ENCODE measurements at regions not wholly inside any gene's neighbourhood (a gene's known extent, or its start where the extent isn't known, plus 50 kb on each side); places are given as distances from the start of the nearest gene placed in this dataset.
A peak's percentile ranks its signal among the peaks of the same experiment; 100 is the strongest.
"Not testable (repeated sequence)": the region's sequence is repeated elsewhere in the genome, so short reads cannot be mapped to it uniquely, and the experiment has no call there.

- no peaks in the 10 kb centered on the region for H3K27me3 ChIP-seq (ENCODE audit: insufficient read depth, low read length)
- no peaks in the 10 kb centered on the region for H3K36me3 ChIP-seq (ENCODE audit: insufficient read depth, low read length)
- no peaks in the 10 kb centered on the region for H3K9me3 ChIP-seq (ENCODE audit: low read length)
- H3K4me1 ChIP-seq (ENCODE audit: insufficient read depth, low read length): peaks cover under 1% of the 10 kb centered on the region
- no peak overlapping the region for H3K4me3 ChIP-seq (ENCODE audit: low read length)
- H2AFZ ChIP-seq (ENCODE audit: low read depth, low read length): no peak overlapping the region
Observed at GRCh38 chr1:238474263-238474662, 583.5 kb upstream of the ZP4 start.

DNA sequence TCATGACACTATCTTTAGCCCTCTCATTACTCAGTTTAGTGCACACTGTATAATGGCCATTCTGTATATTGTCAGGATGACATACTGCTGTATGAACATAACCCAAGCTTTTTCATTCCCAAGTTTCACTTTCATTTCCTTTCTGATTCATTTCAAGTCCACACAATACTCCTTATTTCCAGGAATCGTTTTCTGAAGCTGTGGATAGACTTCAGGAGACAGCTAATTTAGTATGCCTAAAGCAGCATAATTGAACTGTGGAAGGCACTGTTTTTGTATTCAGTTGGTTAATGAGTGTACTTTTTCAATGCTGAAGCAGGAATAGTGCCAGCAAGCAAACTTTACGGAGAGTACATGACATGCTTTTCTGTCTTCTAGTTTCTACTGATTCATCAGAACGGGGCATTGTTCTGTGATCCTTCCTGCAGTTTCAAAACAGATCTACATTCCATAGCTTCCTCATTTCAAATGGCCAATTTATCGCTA is 578.5 kb upstream of the ZP4 start:
- Histone ChIP-seq H2AFZ (ENCODE audit: low read depth, low read length) (no peak overlapping the region), H3K4me3 (ENCODE audit: low read length) (no peak overlapping the region), H3K36me3 (ENCODE audit: insufficient read depth, low read length) (no peaks in the 10 kb centered on the region)

GRCh38 chr1:238468068-238468467 is 577.3 kb upstream of the ZP4 start:
- H2AFZ ChIP-seq (ENCODE audit: low read depth, low read length): no peak overlapping the region
- no peaks in the 10 kb centered on the region for H3K36me3 ChIP-seq (ENCODE audit: insufficient read depth, low read length)
- H3K9me3 ChIP-seq (ENCODE audit: low read length): no peaks in the 10 kb centered on the region
- no peak overlapping the region for H3K4me3 ChIP-seq (ENCODE audit: low read length)
- H3K27me3 ChIP-seq (ENCODE audit: insufficient read depth, low read length): no peaks in the 10 kb centered on the region
- H3K4me1 ChIP-seq (ENCODE audit: insufficient read depth, low read length): peaks cover 3% of the 10 kb centered on the region

More for the DNA sequence above, 578.5 kb upstream of the ZP4 start:
- no peaks in the 10 kb centered on the region for H3K27me3 ChIP-seq (ENCODE audit: insufficient read depth, low read length)
- H3K4me1 ChIP-seq (ENCODE audit: insufficient read depth, low read length): peaks cover 3% of the 10 kb centered on the region
- no peaks in the 10 kb centered on the region for H3K9me3 ChIP-seq (ENCODE audit: low read length)

- Histone ChIP-seq H3K4me3 (ENCODE audit: low read length) (no peak overlapping the region), H3K4me1 (ENCODE audit: insufficient read depth, low read length) (peaks cover 3% of the 10 kb centered on the region), H3K36me3 (ENCODE audit: insufficient read depth, low read length) (no peaks in the 10 kb centered on the region), H3K9me3 (ENCODE audit: low read length) (no peaks in the 10 kb centered on the region), H3K27me3 (ENCODE audit: insufficient read depth, low read length) (no peaks in the 10 kb centered on the region), H2AFZ (ENCODE audit: low read depth, low read length) (no peak overlapping the region)
Observed at GRCh38 chr1:238466459-238466858, 575.7 kb upstream of the ZP4 start.

- no peaks in the 10 kb centered on the region for H3K36me3 ChIP-seq (ENCODE audit: insufficient read depth, low read length)
Observed at GRCh38 chr1:238465449-238465848, 574.7 kb upstream of the ZP4 start.

DNA sequence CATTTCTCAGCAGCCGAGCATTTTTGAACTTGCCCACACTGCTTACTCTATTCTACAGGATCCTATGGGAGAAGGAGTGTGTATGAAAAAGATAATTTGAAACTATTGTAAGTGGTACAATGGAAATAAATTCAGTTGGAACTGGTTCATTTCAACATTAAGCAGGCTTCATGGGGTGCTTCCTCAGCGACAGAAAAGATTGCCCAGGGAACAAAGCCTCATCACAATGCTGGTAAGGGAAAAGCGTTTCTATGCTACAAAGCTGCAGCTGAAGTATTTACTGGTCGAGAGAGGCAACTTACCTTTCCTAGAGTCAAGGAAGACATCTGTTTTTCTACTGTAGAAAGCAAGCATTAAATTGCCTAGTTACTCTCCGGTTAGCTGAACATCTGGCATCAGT is 568.2 kb upstream of the ZP4 start:
- Histone ChIP-seq H3K9me3 (ENCODE audit: low read length) (no peaks in the 10 kb centered on the region), H3K4me1 (ENCODE audit: insufficient read depth, low read length) (peaks cover 36% of the 10 kb centered on the region), H3K4me3 (ENCODE audit: low read length) (peak overlapping the region; percentile 37), H2AFZ (ENCODE audit: low read depth, low read length) (peak overlapping the region; percentile 65), H3K27me3 (ENCODE audit: insufficient read depth, low read length) (no peaks in the 10 kb centered on the region), H3K36me3 (ENCODE audit: insufficient read depth, low read length) (no peaks in the 10 kb centered on the region)

More at GRCh38 chr1:238465449-238465848, 574.7 kb upstream of the ZP4 start:
- H3K9me3 ChIP-seq (ENCODE audit: low read length): no peaks in the 10 kb centered on the region
- H3K4me1 ChIP-seq (ENCODE audit: insufficient read depth, low read length): peaks cover 3% of the 10 kb centered on the region
- H3K27me3 ChIP-seq (ENCODE audit: insufficient read depth, low read length): no peaks in the 10 kb centered on the region
- H3K4me3 ChIP-seq (ENCODE audit: low read length): no peak overlapping the region
- no peak overlapping the region for H2AFZ ChIP-seq (ENCODE audit: low read depth, low read length)

DNA sequence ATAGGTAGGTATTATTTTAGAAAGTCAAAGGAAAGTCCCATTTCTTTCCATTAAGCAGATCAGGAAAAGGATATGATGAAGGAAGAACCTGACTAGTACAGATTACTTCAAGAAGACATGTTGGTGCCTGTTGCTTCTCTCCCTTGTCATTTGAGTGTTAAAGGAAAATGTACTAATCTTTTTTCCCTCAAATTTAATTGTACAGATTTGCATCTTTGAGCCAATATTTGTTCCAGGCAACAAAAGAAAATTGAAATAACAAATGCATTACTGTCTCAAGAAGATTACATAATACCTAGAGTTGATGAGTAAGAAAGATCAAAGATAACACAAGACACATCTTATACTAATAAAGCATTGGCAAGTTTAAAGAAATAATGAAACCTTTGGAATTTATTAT is 566.9 kb upstream of the ZP4 start:
- H3K4me3 ChIP-seq (ENCODE audit: low read length): no peak overlapping the region
- H3K27me3 ChIP-seq (ENCODE audit: insufficient read depth, low read length): no peaks in the 10 kb centered on the region
- H2AFZ ChIP-seq (ENCODE audit: low read depth, low read length): peak overlapping the region; percentile 65
- no peaks in the 10 kb centered on the region for H3K9me3 ChIP-seq (ENCODE audit: low read length)
- H3K36me3 ChIP-seq (ENCODE audit: insufficient read depth, low read length): no peaks in the 10 kb centered on the region
- H3K4me1 ChIP-seq (ENCODE audit: insufficient read depth, low read length): peaks cover 36% of the 10 kb centered on the region

DNA sequence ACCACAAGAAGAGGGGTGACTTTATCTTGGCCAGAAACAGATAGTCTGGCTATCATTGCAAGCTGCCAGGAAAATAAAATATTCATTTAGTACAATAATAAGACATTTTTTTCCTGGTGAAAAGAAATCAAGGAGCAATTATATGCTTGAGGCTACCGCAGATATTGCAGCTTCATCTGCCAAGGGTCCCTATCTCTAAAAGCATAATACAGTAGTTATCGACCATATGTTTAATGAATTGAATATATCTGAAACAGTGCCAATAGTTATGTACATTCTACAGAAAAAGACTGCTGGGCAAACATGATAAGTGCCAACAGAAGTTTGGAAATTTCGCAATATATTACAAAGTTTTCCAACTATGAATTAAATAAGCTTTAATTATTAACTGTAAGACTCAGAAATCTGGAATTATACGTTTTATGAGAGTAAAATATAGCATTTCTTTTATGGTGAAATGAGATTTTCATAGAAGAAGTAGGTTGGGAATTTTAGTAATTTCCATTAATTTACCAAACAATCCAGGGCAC is 561.1 kb upstream of the ZP4 start:
- H3K4me3 ChIP-seq (ENCODE audit: low read length): no peak overlapping the region
- H3K27me3 ChIP-seq (ENCODE audit: insufficient read depth, low read length): no peaks in the 10 kb centered on the region
- H3K4me1 ChIP-seq (ENCODE audit: insufficient read depth, low read length): peaks cover 6% of the 10 kb centered on the region
- no peak overlapping the region for H2AFZ ChIP-seq (ENCODE audit: low read depth, low read length)
- H3K9me3 ChIP-seq (ENCODE audit: low read length): no peaks in the 10 kb centered on the region
- no peaks in the 10 kb centered on the region for H3K36me3 ChIP-seq (ENCODE audit: insufficient read depth, low read length)

DNA sequence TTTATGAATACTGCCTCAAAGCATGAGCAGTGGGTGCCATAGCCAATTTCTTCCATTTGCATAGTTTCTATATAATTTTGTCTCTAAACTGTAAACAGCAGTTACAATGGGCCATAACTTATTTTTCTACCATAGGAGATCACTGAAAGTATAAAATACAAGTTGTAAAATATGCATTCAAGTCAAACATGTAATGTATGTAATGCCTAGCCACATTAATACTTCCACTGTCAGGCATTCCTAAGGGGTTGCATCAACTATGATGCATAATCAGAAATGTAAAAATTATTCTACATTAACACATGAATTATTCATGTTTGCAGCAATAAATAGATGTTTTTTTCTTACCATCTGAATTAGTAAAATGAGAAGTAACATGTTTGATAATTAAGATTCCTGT is 560.3 kb upstream of the ZP4 start:
- Histone ChIP-seq H3K36me3 (ENCODE audit: insufficient read depth, low read length) (no peaks in the 10 kb centered on the region), H2AFZ (ENCODE audit: low read depth, low read length) (no peak overlapping the region), H3K27me3 (ENCODE audit: insufficient read depth, low read length) (no peaks in the 10 kb centered on the region), H3K4me1 (ENCODE audit: insufficient read depth, low read length) (peaks cover 6% of the 10 kb centered on the region), H3K9me3 (ENCODE audit: low read length) (no peaks in the 10 kb centered on the region), H3K4me3 (ENCODE audit: low read length) (no peak overlapping the region)

DNA sequence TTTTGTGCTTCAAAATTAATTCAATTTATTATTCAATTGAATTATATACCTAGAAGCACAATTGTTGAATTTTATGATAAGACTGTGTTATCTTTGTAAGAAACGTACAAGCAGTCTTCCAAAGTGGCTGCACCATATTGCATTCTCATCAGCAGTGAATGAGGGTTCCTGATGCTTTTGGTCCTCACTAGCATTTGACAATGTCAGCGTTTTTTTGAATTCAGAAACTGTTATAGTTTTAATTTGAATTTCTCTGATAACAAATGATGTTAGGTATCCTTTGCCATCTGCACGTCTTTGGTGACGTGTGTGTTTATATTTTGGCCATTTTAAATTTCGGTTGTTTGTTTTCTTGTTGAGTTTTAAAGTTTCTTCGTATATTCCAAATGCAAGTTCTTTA is 553.0 kb upstream of the ZP4 start:
- Histone ChIP-seq H2AFZ (ENCODE audit: low read depth, low read length) (no peak overlapping the region), H3K36me3 (ENCODE audit: insufficient read depth, low read length) (no peaks in the 10 kb centered on the region), H3K4me3 (ENCODE audit: low read length) (no peak overlapping the region), H3K9me3 (ENCODE audit: low read length) (no peaks in the 10 kb centered on the region), H3K27me3 (ENCODE audit: insufficient read depth, low read length) (no peaks in the 10 kb centered on the region), H3K4me1 (ENCODE audit: insufficient read depth, low read length) (no peaks in the 10 kb centered on the region)

DNA sequence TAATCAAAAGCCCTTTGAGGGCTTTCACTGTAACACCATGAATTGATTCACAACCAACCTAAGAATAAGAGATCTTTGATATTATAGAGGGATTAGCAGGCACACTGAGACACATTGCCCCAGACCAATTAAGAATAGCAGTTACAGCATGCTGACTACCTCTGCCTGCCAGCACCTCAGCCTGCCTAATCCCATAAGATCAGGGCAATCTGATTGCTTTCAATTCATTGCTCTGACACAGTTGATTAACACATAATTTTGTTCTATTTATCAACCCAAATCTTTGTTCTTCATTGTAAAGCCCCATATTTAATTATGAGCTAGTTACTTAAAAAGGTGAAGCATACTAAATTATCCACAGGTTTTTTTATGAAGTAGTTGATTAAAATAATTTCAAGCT is 548.8 kb upstream of the ZP4 start:
- no peak overlapping the region for H3K4me3 ChIP-seq (ENCODE audit: low read length)
- H3K36me3 ChIP-seq (ENCODE audit: insufficient read depth, low read length): no peaks in the 10 kb centered on the region
- no peaks in the 10 kb centered on the region for H3K27me3 ChIP-seq (ENCODE audit: insufficient read depth, low read length)
- H3K4me1 ChIP-seq (ENCODE audit: insufficient read depth, low read length): no peaks in the 10 kb centered on the region
- H3K9me3 ChIP-seq (ENCODE audit: low read length): no peaks in the 10 kb centered on the region
- H2AFZ ChIP-seq (ENCODE audit: low read depth, low read length): no peak overlapping the region

DNA sequence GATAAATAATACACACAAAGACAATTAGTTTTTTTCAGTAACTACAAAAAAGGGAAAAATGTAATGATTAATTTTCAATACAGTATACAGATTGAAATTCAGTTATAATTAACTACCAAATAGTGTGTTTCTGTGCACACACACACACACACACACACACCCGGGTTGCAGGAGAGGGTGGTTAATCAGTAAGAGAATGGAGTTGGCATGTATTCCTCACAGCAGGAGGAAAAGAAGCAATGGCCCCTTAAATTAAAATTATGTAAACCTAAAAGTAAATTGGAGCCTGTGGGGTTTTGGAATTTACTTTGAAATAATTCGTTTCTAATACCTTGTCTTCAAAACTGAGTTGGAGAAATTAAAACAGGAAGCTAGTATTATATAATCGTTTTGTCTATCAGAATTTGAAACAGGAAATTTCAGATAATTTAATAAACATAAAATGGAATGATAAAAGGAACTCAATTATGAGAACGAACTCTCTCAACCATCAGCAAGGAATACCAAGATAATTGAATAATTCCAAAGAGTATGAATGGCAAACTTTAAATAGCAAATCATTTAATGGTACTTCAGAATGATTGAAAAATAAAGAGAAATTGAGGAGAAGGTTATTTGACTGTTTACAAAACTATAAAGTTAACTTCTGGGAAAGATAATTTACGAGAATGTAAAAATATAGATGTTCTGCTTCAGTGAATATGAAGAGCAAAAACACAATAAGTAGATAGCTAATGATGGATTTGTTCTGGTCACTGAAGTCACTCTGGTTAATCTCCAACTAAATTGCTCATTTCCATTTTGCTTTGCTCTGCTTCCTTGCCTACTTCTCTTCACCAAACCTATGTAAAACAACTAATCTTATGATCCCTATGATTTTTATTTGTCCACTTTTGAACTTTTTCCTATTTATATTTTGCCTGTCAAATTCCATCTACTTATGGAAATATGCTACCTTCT is 547.9 kb upstream of the ZP4 start:
- H3K36me3 ChIP-seq (ENCODE audit: insufficient read depth, low read length): no peaks in the 10 kb centered on the region
- H3K27me3 ChIP-seq (ENCODE audit: insufficient read depth, low read length): no peaks in the 10 kb centered on the region
- H3K4me1 ChIP-seq (ENCODE audit: insufficient read depth, low read length): no peaks in the 10 kb centered on the region
- H2AFZ ChIP-seq (ENCODE audit: low read depth, low read length): no peak overlapping the region
- H3K4me3 ChIP-seq (ENCODE audit: low read length): no peak overlapping the region
- H3K9me3 ChIP-seq (ENCODE audit: low read length): no peaks in the 10 kb centered on the region

DNA sequence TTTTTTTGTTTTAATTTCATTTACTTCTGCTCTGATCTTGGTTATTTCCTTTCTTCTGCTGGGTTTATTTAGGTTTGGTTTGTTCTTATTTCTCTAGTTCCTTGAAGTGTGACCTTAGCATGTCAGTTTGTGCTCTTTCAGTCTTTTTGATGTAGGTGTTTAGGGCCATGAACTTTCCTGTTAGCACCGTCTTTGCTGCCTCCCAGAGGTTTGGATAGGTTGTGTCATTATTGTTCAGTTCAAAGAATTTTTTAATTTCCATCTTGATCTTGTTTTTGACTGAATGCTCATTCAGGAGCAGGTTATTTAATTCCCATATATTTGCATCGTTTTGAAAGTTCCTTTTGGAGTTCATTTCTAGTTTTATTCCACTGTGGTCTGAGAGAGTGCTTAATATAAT is 539.0 kb upstream of the ZP4 start:
- not testable (repeated sequence) for H3K36me3 ChIP-seq (ENCODE audit: insufficient read depth, low read length); H3K27me3 ChIP-seq (ENCODE audit: insufficient read depth, low read length); H3K4me3 ChIP-seq (ENCODE audit: low read length); H2AFZ ChIP-seq (ENCODE audit: low read depth, low read length); H3K4me1 ChIP-seq (ENCODE audit: insufficient read depth, low read length); H3K9me3 ChIP-seq (ENCODE audit: low read length)

Data from neuron (in vitro differentiated cells).